Vagina (tissue), 2 donors: ENCODE measurements at regions not wholly inside any gene's neighbourhood (a gene's known extent, or its start where the extent isn't known, plus 50 kb on each side); places are given as distances from the start of the nearest gene placed in this dataset.

Experiments
- POLR2A ChIP-seq, 2 donors: fragments of 450-650 bp; IDR thresholded peaks; one replicate each; pipeline ENCODE4 v1.6.1; 2017; ENCODE audit warnings: antibody characterized with exemption in 2 of 2, mild to moderate bottlenecking in 2 of 2, moderate library complexity in 2 of 2
- POLR2AphosphoS5 ChIP-seq, 2 donors: sonication (generic); formaldehyde crosslinking; IDR thresholded peaks; one replicate each; pipeline ENCODE4 v1.9.0; 2017; ENCODE audit warnings: antibody characterized with exemption in 2 of 2, mild to moderate bottlenecking in 2 of 2, low read depth in 1 of 2; ENCODE audit not compliant: insufficient read depth in 1 of 2
- TF ChIP-seq, protein P1 (sequence below), 3 experiments: fragments of 450-650 bp in 2 of 3; fragments of 200-600 bp in 1 of 3; sonication (generic) in 1 of 3; IDR thresholded peaks; one replicate each; pipeline ENCODE4 v1.5.1; 2017 to 2019; ENCODE audit warnings: antibody characterized with exemption in 3 of 3, mild to moderate bottlenecking in 2 of 3, moderate library complexity in 2 of 3

DNA sequence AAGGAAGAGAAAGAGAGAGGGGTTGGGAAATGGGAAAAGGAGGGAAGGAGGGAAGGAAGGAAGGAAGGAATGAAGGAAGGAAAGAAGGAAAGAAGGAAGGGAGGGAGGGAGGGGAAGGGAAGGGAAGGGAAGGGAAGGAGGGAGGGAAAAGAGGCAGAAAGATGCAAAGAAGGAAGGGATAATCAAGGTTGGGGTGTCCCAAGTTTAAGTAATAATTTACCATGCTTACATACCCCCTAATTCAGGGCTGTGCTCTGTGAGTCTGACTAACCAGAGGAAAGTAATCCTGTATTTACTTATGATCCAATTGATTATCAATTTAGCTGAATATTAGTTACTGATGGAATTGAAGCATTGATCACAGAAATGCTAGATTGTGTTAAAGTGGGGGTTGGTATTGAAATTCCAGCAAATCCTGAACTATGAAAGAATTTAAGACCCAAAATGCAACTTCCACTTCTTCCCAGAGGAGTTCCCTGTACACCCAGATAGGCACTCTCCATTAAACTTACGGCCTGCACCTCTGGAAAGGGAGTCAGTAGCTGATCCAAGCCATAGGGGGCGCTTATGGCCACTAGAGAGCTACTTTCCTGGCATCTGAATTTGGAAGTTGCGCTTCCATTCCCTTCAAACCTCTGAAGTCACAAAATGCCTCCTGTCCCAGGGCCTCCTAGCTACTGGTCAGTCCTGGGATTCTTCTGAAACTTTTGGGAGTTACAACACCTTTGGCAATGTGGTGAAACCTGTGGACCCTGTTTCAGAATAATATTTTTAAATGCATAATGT lies 162.7 kb upstream of the PWP1 start:
- TF ChIP-seq, protein P1, sequence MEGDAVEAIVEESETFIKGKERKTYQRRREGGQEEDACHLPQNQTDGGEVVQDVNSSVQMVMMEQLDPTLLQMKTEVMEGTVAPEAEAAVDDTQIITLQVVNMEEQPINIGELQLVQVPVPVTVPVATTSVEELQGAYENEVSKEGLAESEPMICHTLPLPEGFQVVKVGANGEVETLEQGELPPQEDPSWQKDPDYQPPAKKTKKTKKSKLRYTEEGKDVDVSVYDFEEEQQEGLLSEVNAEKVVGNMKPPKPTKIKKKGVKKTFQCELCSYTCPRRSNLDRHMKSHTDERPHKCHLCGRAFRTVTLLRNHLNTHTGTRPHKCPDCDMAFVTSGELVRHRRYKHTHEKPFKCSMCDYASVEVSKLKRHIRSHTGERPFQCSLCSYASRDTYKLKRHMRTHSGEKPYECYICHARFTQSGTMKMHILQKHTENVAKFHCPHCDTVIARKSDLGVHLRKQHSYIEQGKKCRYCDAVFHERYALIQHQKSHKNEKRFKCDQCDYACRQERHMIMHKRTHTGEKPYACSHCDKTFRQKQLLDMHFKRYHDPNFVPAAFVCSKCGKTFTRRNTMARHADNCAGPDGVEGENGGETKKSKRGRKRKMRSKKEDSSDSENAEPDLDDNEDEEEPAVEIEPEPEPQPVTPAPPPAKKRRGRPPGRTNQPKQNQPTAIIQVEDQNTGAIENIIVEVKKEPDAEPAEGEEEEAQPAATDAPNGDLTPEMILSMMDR (IDR thresholded peaks at IDR 0.05): no peak
- TF ChIP-seq POLR2A (IDR thresholded peaks at IDR 0.05): no peak
- no peak for TF ChIP-seq POLR2AphosphoS5 (IDR thresholded peaks at IDR 0.05; ENCODE audit: insufficient read depth in 1 of 2, low read depth in 1 of 2)
